ENCODE measurements at regions not wholly inside any gene's neighbourhood (a gene's known extent, or its start where the extent isn't known, plus 50 kb on each side); places are given as distances from the start of the nearest gene placed in this dataset.

- intact Hi-C loops (cut with DNase I): no loop called here
- ATAC-seq (peak in 1 of 8 donors; percentile 13), DNase-seq (no peak)
- H3K27ac ChIP-seq: no peak overlapping the region
- H3K36me3 ChIP-seq: no peaks in the 10 kb centered on the region
- no peak for TF ChIP-seq CTCF (IDR thresholded peaks at IDR 0.05)
- H3K4me1 ChIP-seq: peaks cover 8 to 20% (median 17%) of the 10 kb centered on the region in 9 donors
- H3K27me3 ChIP-seq: peaks cover 6 to 100% (median 74%) of the 10 kb centered on the region in 7 donors
- H3K4me3 ChIP-seq: peak overlapping the region; percentile 26 to 57 (median 48)
- 13 to 14% methylated on average over 8 of the region's 8 CpGs for WGBS, 2 donors
- no peaks in the 10 kb centered on the region for H3K9me3 ChIP-seq
Measured at GRCh38 chr1:90836345-90836679, 119.2 kb upstream of the BARHL2 start.

- Histone ChIP-seq H3K27ac (no peak overlapping the region), H3K4me3 (peak overlapping the region; percentile 26 to 57 (median 48)), H3K36me3 (no peaks in the 10 kb centered on the region), H3K9me3 (no peaks in the 10 kb centered on the region), H3K4me1 (peaks cover 8 to 20% (median 17%) of the 10 kb centered on the region in 9 donors), H3K27me3 (peaks cover 6 to 100% (median 74%) of the 10 kb centered on the region in 7 donors)
- WGBS, 2 donors: 5 to 9% methylated on average over 59 of the region's 59 CpGs
- intact Hi-C loops (cut with DNase I): no loop called here
- TF ChIP-seq CTCF (IDR thresholded peaks at IDR 0.05): no peak
- ATAC-seq (peak; percentile 27 to 70 (median 54)), DNase-seq (peak; percentile 11 to 20)
Measured at GRCh38 chr1:90835661-90836344, 118.7 kb upstream of the BARHL2 start.

GRCh38 chr1:90834886-90835660 lies 118.0 kb upstream of the BARHL2 start:
- no peak for DNase-seq
- ATAC-seq: peak in 5 of 8 donors; percentile 42 to 60 (median 44)
- Histone ChIP-seq H3K27me3 (peaks cover 6 to 100% (median 74%) of the 10 kb centered on the region in 7 donors), H3K36me3 (no peaks in the 10 kb centered on the region), H3K27ac (no peak overlapping the region), H3K4me1 (peaks cover 8 to 20% (median 17%) of the 10 kb centered on the region in 9 donors), H3K4me3 (peak overlapping the region; percentile 26 to 57 (median 48)), H3K9me3 (no peaks in the 10 kb centered on the region)
- intact Hi-C loops (cut with DNase I): no loop called here
- 14 to 18% methylated on average over 40 of the region's 40 CpGs for WGBS, 2 donors
- no peak for TF ChIP-seq CTCF (IDR thresholded peaks at IDR 0.05)

GRCh38 chr1:90834354-90834885 lies 117.3 kb upstream of the BARHL2 start:
- Histone ChIP-seq H3K27me3 (peaks cover 6 to 98% (median 68%) of the 10 kb centered on the region in 7 donors), H3K4me1 (peaks cover 8 to 20% (median 17%) of the 10 kb centered on the region in 9 donors), H3K9me3 (no peaks in the 10 kb centered on the region), H3K4me3 (no peak overlapping the region), H3K36me3 (no peaks in the 10 kb centered on the region), H3K27ac (no peak overlapping the region)
- intact Hi-C loops (cut with DNase I): no loop called here
- no peak for TF ChIP-seq CTCF (IDR thresholded peaks at IDR 0.05)
- 25 to 36% methylated on average over 23 of the region's 23 CpGs for WGBS, 2 donors
- DNase-seq (no peak), ATAC-seq (no peak)

All from heart right ventricle (tissue), 16 donors.